ENCODE measurements at regions not wholly inside any gene's neighbourhood (a gene's known extent, or its start where the extent isn't known, plus 50 kb on each side); places are given as distances from the start of the nearest gene placed in this dataset.

GRCh38 chr1:219427403-219427802, 185.5 kb downstream of the ZC3H11B start:
- H3K27ac ChIP-seq (ENCODE audit: low read depth, low read length, poor library complexity, severe bottlenecking), result no peak overlapping the region
- intact Hi-C loops (cut with micrococcal nuclease; ENCODE audit: unreplicated experiment), result no loop called here
- no peaks in the 10 kb centered on the region for H3K9me3 ChIP-seq (ENCODE audit: low read length)
- no peak for DNase-seq (ENCODE audit: low spot score)
- H3K36me3 ChIP-seq (ENCODE audit: insufficient read depth, low read length), result no peaks in the 10 kb centered on the region
- H3K4me1 ChIP-seq (ENCODE audit: insufficient read depth, low read length, poor library complexity, severe bottlenecking), result no peaks in the 10 kb centered on the region
- no peaks in the 10 kb centered on the region for H3K9me2 ChIP-seq (ENCODE audit: insufficient read depth, low read length)
- TF ChIP-seq CTCF (conservative IDR thresholded peaks at IDR 0.05; ENCODE audit: low read length) (no peak), EZH2phosphoT487 (IDR thresholded peaks at IDR 0.05; ENCODE audit: borderline replicate concordance, low read depth, low read length) (no peak)
- ChIA-PET CTCF (ENCODE audit: unreplicated experiment) (no interaction called here), POLR2A (interaction anchor here (0.6 kb wide), 1 partner anchor 145 kb away, joined by 6 read pairs; no protein-coding TSS in a partner anchor)
- BruUV-seq (replicated peaks), result no TSS peak
- H3K4me2 ChIP-seq (ENCODE audit: low read length), result no peak overlapping the region
- H4K20me1 ChIP-seq (ENCODE audit: insufficient read depth, low read length), result no peaks in the 10 kb centered on the region
- H3K4me3 ChIP-seq (ENCODE audit: low read depth, low read length, poor library complexity, severe bottlenecking), result no peak overlapping the region
- no peak overlapping the region for H2AFZ ChIP-seq (ENCODE audit: low read length)
- H3K79me2 ChIP-seq (ENCODE audit: insufficient read depth, low read depth, low read length), result no peaks in the 10 kb centered on the region

- no peak overlapping the region for H3K4me3 ChIP-seq (ENCODE audit: low read depth, low read length, poor library complexity, severe bottlenecking)
- no peaks in the 10 kb centered on the region for H3K79me2 ChIP-seq (ENCODE audit: insufficient read depth, low read depth, low read length)
- no peak for DNase-seq (ENCODE audit: low spot score)
- no peaks in the 10 kb centered on the region for H4K20me1 ChIP-seq (ENCODE audit: insufficient read depth, low read length)
- H2AFZ ChIP-seq (ENCODE audit: low read length), result no peak overlapping the region
- H3K27ac ChIP-seq (ENCODE audit: low read depth, low read length, poor library complexity, severe bottlenecking), result no peak overlapping the region
- no peak for TF ChIP-seq EZH2phosphoT487 (IDR thresholded peaks at IDR 0.05; ENCODE audit: borderline replicate concordance, low read depth, low read length)
- TF ChIP-seq CTCF (conservative IDR thresholded peaks at IDR 0.05; ENCODE audit: low read length), result no peak
- H3K9me2 ChIP-seq (ENCODE audit: insufficient read depth, low read length), result no peaks in the 10 kb centered on the region
- intact Hi-C loops (cut with micrococcal nuclease; ENCODE audit: unreplicated experiment), result no loop called here
- ChIA-PET CTCF (ENCODE audit: unreplicated experiment) (no interaction called here), POLR2A (no interaction called here)
- BruUV-seq (replicated peaks), result no TSS peak
- no peak overlapping the region for H3K4me2 ChIP-seq (ENCODE audit: low read length)
- no peaks in the 10 kb centered on the region for H3K4me1 ChIP-seq (ENCODE audit: insufficient read depth, low read length, poor library complexity, severe bottlenecking)
- H3K9me3 ChIP-seq (ENCODE audit: low read length), result no peaks in the 10 kb centered on the region
- no peaks in the 10 kb centered on the region for H3K36me3 ChIP-seq (ENCODE audit: insufficient read depth, low read length)
These were observed 189.9 kb downstream of the ZC3H11B start for GRCh38 chr1:219422811-219423598.

- H2AFZ ChIP-seq (ENCODE audit: low read length), result no peak overlapping the region
- DNase-seq (ENCODE audit: low spot score), result no peak
- H3K36me3 ChIP-seq (ENCODE audit: insufficient read depth, low read length), result no peaks in the 10 kb centered on the region
- ChIA-PET POLR2A (interaction anchor here (1.3 kb wide), 1 partner anchor 13 kb away, joined by 3 read pairs; no protein-coding TSS in a partner anchor), CTCF (ENCODE audit: unreplicated experiment) (no interaction called here)
- H3K4me1 ChIP-seq (ENCODE audit: insufficient read depth, low read length, poor library complexity, severe bottlenecking), result no peaks in the 10 kb centered on the region
- H4K20me1 ChIP-seq (ENCODE audit: insufficient read depth, low read length), result no peaks in the 10 kb centered on the region
- no peak overlapping the region for H3K4me2 ChIP-seq (ENCODE audit: low read length)
- no peaks in the 10 kb centered on the region for H3K9me2 ChIP-seq (ENCODE audit: insufficient read depth, low read length)
- no peak for TF ChIP-seq CTCF (conservative IDR thresholded peaks at IDR 0.05; ENCODE audit: low read length)
- no peak for TF ChIP-seq EZH2phosphoT487 (IDR thresholded peaks at IDR 0.05; ENCODE audit: borderline replicate concordance, low read depth, low read length)
- BruUV-seq (replicated peaks), result no TSS peak
- no peak overlapping the region for H3K27ac ChIP-seq (ENCODE audit: low read depth, low read length, poor library complexity, severe bottlenecking)
- no peaks in the 10 kb centered on the region for H3K9me3 ChIP-seq (ENCODE audit: low read length)
- H3K4me3 ChIP-seq (ENCODE audit: low read depth, low read length, poor library complexity, severe bottlenecking), result no peak overlapping the region
- no peaks in the 10 kb centered on the region for H3K79me2 ChIP-seq (ENCODE audit: insufficient read depth, low read depth, low read length)
- intact Hi-C loops (cut with micrococcal nuclease; ENCODE audit: unreplicated experiment), result no loop called here
These were observed 192.0 kb downstream of the ZC3H11B start for GRCh38 chr1:219420913-219421312.
